Esophagus muscularis mucosa (tissue), 3 donors: ENCODE measurements at regions not wholly inside any gene's neighbourhood (a gene's known extent, or its start where the extent isn't known, plus 50 kb on each side); places are given as distances from the start of the nearest gene placed in this dataset.

Experiments
- POLR2A ChIP-seq: fragments of 450-650 bp; IDR thresholded peaks from one replicate; pipeline ENCODE4 v1.6.1; 2017; ENCODE audit warnings: antibody characterized with exemption, moderate library complexity, mild to moderate bottlenecking, low read depth
- TF ChIP-seq, protein P1 (sequence below), 3 experiments: fragments of 200-600 bp in 2 of 3; fragments of 450-650 bp in 1 of 3; sonication (generic) in 2 of 3; IDR thresholded peaks; one replicate each; pipeline ENCODE4 v1.5.1; 2017 to 2019; ENCODE audit warnings: antibody characterized with exemption in 3 of 3, mild to moderate bottlenecking in 2 of 3, moderate library complexity in 1 of 3

DNA sequence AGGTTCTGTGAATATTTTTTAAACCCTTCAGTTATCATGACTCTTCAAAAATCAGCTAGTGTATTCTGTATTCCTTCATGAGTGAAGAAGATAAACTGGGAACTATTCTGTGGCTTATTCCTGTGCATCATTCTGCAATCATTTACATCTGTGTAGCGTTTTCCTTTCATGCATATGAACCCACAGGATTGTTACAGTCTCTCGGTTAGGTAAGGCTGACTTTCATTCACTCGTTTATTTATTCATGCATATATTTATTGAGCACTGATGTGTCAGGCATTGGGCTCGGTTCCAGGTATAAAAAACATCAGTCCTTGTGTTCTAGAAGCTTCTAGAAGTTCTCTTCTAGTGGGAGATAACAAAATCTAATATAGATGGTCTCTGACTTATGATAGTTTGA is 318.4 kb downstream of the MAN2A1 start:
- TF ChIP-seq, protein P1, sequence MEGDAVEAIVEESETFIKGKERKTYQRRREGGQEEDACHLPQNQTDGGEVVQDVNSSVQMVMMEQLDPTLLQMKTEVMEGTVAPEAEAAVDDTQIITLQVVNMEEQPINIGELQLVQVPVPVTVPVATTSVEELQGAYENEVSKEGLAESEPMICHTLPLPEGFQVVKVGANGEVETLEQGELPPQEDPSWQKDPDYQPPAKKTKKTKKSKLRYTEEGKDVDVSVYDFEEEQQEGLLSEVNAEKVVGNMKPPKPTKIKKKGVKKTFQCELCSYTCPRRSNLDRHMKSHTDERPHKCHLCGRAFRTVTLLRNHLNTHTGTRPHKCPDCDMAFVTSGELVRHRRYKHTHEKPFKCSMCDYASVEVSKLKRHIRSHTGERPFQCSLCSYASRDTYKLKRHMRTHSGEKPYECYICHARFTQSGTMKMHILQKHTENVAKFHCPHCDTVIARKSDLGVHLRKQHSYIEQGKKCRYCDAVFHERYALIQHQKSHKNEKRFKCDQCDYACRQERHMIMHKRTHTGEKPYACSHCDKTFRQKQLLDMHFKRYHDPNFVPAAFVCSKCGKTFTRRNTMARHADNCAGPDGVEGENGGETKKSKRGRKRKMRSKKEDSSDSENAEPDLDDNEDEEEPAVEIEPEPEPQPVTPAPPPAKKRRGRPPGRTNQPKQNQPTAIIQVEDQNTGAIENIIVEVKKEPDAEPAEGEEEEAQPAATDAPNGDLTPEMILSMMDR (IDR thresholded peaks at IDR 0.05): no peak
- TF ChIP-seq POLR2A: no peak
